Endothelial cell of umbilical vein (primary cell): ENCODE measurements at regions not wholly inside any gene's neighbourhood (a gene's known extent, or its start where the extent isn't known, plus 50 kb on each side); places are given as distances from the start of the nearest gene placed in this dataset.

Experiments used
- BruUV-seq: library from RNA; stranded (reverse); fragments of 400-500 nt; replicated peaks from 2 replicates; lab custom pipeline; 2021; lab: Mats Ljungman, UMichigan
- CTCF ChIA-PET: fragments of 300-600, 350-600 bp; sonication (Branson Sonifier 250); formaldehyde crosslinking; loops from one replicate; lab custom pipeline; 2021; ENCODE audit warnings: antibody characterized with exemption, inconsistent platforms; lab: Charles Lee
- POLR2A ChIA-PET: fragments of 300-600, 350-600 bp; sonication (Branson Sonifier 250); formaldehyde crosslinking; loops from one replicate; lab custom pipeline; 2021; ENCODE audit warnings: antibody characterized with exemption, inconsistent platforms; lab: Charles Lee
- DNase-seq: peaks from one replicate; pipeline ENCODE4 v3.0.0-alpha.2; 2011; ENCODE audit warnings: low read depth, low spot score
- FAIRE-seq: peaks from 2 replicates; lab custom pipeline; 2011; peaks lifted over from hg19 to GRCh38; lab: Jason Lieb, UNC
- H2AFZ ChIP-seq: 2 replicates; pipeline ENCODE4 v1.6.0; 2012; ENCODE audit warnings: low read depth, low read length, control low read depth, inconsistent platforms
- H3K27ac ChIP-seq: 2 replicates; pipeline ENCODE4 v1.5.1; 2011; ENCODE audit warnings: low read depth, mild to moderate bottlenecking, control low read depth, low read length, moderate library complexity; ENCODE audit not compliant: insufficient read depth
- H3K27me3 ChIP-seq, 2 experiments: 2 replicates each; pipeline versions ENCODE4 v1.6.0 to v1.6.1; 2011; ENCODE audit warnings: low read length in 2 of 2, mixed read lengths in 1 of 2; ENCODE audit not compliant: control insufficient read depth in 2 of 2, insufficient read depth in 2 of 2
- H3K36me3 ChIP-seq, 2 experiments: 2 replicates in 1 of 2; 3 replicates in 1 of 2; pipeline ENCODE4 v1.5.1; 2011; ENCODE audit warnings: low read length in 2 of 2, mild to moderate bottlenecking in 1 of 2, moderate library complexity in 1 of 2; ENCODE audit not compliant: control insufficient read depth in 2 of 2, insufficient read depth in 2 of 2; ENCODE audit errors: extremely low read depth in 1 of 2
- H3K4me1 ChIP-seq: 3 replicates; pipeline ENCODE4 v1.5.1; 2011; ENCODE audit warnings: mild to moderate bottlenecking, low read length; ENCODE audit not compliant: control insufficient read depth, insufficient read depth; ENCODE audit errors: extremely low read depth
- H3K4me2 ChIP-seq: 2 replicates; pipeline ENCODE4 v1.6.1; 2011; ENCODE audit warnings: low read length, control low read depth, mixed read lengths; ENCODE audit not compliant: insufficient read depth
- H3K4me3 ChIP-seq, 3 experiments: fragments of 200-600 bp in 1 of 3; sonication (generic), shearing (Covaris generic) in 1 of 3; replicated peaks in 1 of 3; 2 replicates each; pipeline ENCODE4 v1.5.1; 2011 to 2016; ENCODE audit warnings: control low read depth in 3 of 3, low read length in 3 of 3, mild to moderate bottlenecking in 2 of 3, inconsistent platforms in 1 of 3, low read depth in 1 of 3, moderate library complexity in 1 of 3; ENCODE audit not compliant: insufficient read depth in 1 of 3
- H3K79me2 ChIP-seq: 2 replicates; pipeline ENCODE4 v1.6.0; 2012; ENCODE audit warnings: low read length, inconsistent platforms; ENCODE audit not compliant: control insufficient read depth, insufficient read depth
- H3K9ac ChIP-seq: replicated peaks from 2 replicates; pipeline ENCODE3; 2011; ENCODE audit warnings: low read length, control low read depth; ENCODE audit not compliant: insufficient read depth; ENCODE audit errors: extremely low read depth
- H3K9me1 ChIP-seq: replicated peaks from 3 replicates; pipeline ENCODE4 v1.6.0; 2011; ENCODE audit warnings: mild to moderate bottlenecking, low read length; ENCODE audit not compliant: control insufficient read depth, insufficient read depth; ENCODE audit errors: extremely low read depth
- H3K9me3 ChIP-seq: replicated peaks from 2 replicates; pipeline ENCODE4 v1.5.1; 2012; ENCODE audit warnings: low read length, inconsistent platforms; ENCODE audit not compliant: control insufficient read depth, insufficient read depth
- H4K20me1 ChIP-seq: replicated peaks from 2 replicates; pipeline ENCODE3; 2011; ENCODE audit warnings: mild to moderate bottlenecking, low read length; ENCODE audit not compliant: control insufficient read depth, insufficient read depth; ENCODE audit errors: extremely low read depth
- EZH2 ChIP-seq: IDR thresholded peaks from 2 replicates; pipeline ENCODE4 v1.6.1; 2012; ENCODE audit warnings: borderline replicate concordance, low read depth, mild to moderate bottlenecking, moderate library complexity, low read length, inconsistent platforms; ENCODE audit not compliant: severe bottlenecking
- FOS ChIP-seq: IDR thresholded peaks from 2 replicates; pipeline ENCODE4 v1.6.1; 2011; ENCODE audit warnings: mild to moderate bottlenecking, low read length, moderate library complexity, borderline replicate concordance; ENCODE audit not compliant: insufficient read depth
- GATA2 ChIP-seq: IDR thresholded peaks from 2 replicates; pipeline ENCODE4 v1.7.0; 2011; ENCODE audit warnings: low read depth, mild to moderate bottlenecking, moderate library complexity, mixed read lengths, low read length; ENCODE audit not compliant: insufficient read length, insufficient read depth
- JUN ChIP-seq: IDR thresholded peaks from 2 replicates; pipeline ENCODE4 v1.6.1; 2011; ENCODE audit warnings: borderline replicate concordance, low read depth; ENCODE audit not compliant: insufficient read length, insufficient read depth
- MYC ChIP-seq: IDR thresholded peaks from one replicate; pipeline ENCODE4 v1.6.1; 2011; ENCODE audit warnings: mild to moderate bottlenecking, low read depth, low read length
- POLR2A ChIP-seq: IDR thresholded peaks from 2 replicates; pipeline ENCODE4 v1.6.1; 2012; ENCODE audit warnings: low read depth, mild to moderate bottlenecking, control low read depth, low read length
- POLR2AphosphoS5 ChIP-seq: IDR thresholded peaks from 2 replicates; pipeline ENCODE4 v1.6.1; 2012; ENCODE audit warnings: low read depth, mild to moderate bottlenecking, control low read depth, low read length, moderate library complexity; ENCODE audit not compliant: insufficient read depth
- dilution Hi-C: fragments of 300-500 bp; cut with MboI; formaldehyde crosslinking; loops from one replicate; pipeline ENCODE4 v1.15.0; 2019; ENCODE audit warnings: low sequenced_read_pairs; ENCODE audit not compliant: extremely low pct_ligation_motif_present
- intact Hi-C: fragments of 100-400 bp; cut with micrococcal nuclease; formaldehyde crosslinking; loops from one replicate; pipeline ENCODE4 v1.10.0; 2022
- TF ChIP-seq, protein P1 (sequence below): IDR thresholded peaks from 2 replicates; pipeline ENCODE4 v1.6.1; 2011; ENCODE audit not compliant: insufficient read depth, insufficient read length
- TF ChIP-seq, protein P2 (sequence below), 2 donors: IDR thresholded peaks; 1 replicate in 1 of 2; 2 replicates in 1 of 2; pipeline ENCODE4 v1.5.1; 2011; ENCODE audit warnings: low read length in 2 of 2, mild to moderate bottlenecking in 2 of 2, moderate library complexity in 2 of 2, control low read depth in 1 of 2, inconsistent platforms in 1 of 2, low read depth in 1 of 2; ENCODE audit not compliant: insufficient read depth in 1 of 2; ENCODE audit errors: extremely low read depth in 1 of 2

DNA sequence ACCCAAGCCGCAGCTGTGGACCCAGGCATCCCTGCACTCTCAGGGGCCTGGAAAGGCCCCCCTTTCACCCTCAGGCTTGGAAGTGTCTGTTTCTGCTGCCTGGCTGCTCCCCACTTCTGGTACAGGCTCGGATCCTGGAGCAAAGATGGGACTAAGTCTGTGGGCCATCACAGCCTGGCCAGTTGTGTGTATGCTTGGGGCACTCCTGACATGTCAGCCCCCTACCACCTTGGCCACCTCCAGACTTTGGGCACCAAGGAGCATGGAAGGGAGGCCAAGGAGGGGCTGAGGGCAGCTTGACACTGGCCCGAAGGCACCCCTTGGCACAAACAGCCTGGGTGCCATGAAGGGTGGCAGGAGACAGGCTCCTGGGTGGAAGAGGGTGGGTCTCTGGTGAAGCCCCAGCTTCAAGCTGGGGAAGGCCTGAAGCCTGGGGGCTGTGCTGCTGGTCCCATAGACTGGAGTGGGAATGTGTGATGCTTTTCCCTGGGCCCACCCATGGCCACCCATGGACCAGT is 799.4 kb upstream of the AGA start:
- TF ChIP-seq, protein P1, sequence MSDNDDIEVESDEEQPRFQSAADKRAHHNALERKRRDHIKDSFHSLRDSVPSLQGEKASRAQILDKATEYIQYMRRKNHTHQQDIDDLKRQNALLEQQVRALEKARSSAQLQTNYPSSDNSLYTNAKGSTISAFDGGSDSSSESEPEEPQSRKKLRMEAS = no peak
- TF ChIP-seq FOS (no peak), POLR2AphosphoS5 (no peak), MYC (no peak), POLR2A (no peak), EZH2 (no peak), JUN (no peak), GATA2 (no peak)
- TF ChIP-seq, protein P2, sequence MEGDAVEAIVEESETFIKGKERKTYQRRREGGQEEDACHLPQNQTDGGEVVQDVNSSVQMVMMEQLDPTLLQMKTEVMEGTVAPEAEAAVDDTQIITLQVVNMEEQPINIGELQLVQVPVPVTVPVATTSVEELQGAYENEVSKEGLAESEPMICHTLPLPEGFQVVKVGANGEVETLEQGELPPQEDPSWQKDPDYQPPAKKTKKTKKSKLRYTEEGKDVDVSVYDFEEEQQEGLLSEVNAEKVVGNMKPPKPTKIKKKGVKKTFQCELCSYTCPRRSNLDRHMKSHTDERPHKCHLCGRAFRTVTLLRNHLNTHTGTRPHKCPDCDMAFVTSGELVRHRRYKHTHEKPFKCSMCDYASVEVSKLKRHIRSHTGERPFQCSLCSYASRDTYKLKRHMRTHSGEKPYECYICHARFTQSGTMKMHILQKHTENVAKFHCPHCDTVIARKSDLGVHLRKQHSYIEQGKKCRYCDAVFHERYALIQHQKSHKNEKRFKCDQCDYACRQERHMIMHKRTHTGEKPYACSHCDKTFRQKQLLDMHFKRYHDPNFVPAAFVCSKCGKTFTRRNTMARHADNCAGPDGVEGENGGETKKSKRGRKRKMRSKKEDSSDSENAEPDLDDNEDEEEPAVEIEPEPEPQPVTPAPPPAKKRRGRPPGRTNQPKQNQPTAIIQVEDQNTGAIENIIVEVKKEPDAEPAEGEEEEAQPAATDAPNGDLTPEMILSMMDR (IDR thresholded peaks at IDR 0.05; ENCODE audit: extremely low read depth in 1 of 2, insufficient read depth in 1 of 2, low read depth in 1 of 2, low read length in 2 of 2) = no peak
- CTCF ChIA-PET = no interaction called here
- Histone ChIP-seq H3K4me1 (no peaks in the 10 kb centered on the region), H3K9me1 (no peaks in the 10 kb centered on the region), H2AFZ (no peak overlapping the region), H3K9me3 (peaks cover 3% of the 10 kb centered on the region), H3K4me2 (no peak overlapping the region), H3K4me3 (no peak overlapping the region), H3K79me2 (no peaks in the 10 kb centered on the region), H3K9ac (no peak overlapping the region), H3K36me3 (no peaks in the 10 kb centered on the region), H4K20me1 (no peaks in the 10 kb centered on the region), H3K27me3 (no peaks in the 10 kb centered on the region), H3K27ac (no peak overlapping the region)
- intact Hi-C loops = no loop called here
- DNase-seq = no peak
- dilution Hi-C loops = no loop called here
- FAIRE-seq = no peak
- BruUV-seq = no TSS peak
- POLR2A ChIA-PET = no interaction called here
